MM.1S (cell line): ENCODE measurements at regions not wholly inside any gene's neighbourhood (a gene's known extent, or its start where the extent isn't known, plus 50 kb on each side); places are given as distances from the start of the nearest gene placed in this dataset.

Experiments used
- DNase-seq: peaks from one replicate; pipeline ENCODE4 v3.0.0-alpha.2; 2015
- H2AFZ ChIP-seq: fragments of 300-600 bp; sonication (generic); 2 replicates; pipeline ENCODE4 v1.6.0; 2016; ENCODE audit warnings: antibody characterized with exemption, low read length
- H3F3A ChIP-seq: fragments of 300-600 bp; sonication (generic); 2 replicates; pipeline ENCODE4 v1.6.1; 2016; ENCODE audit warnings: mild to moderate bottlenecking, antibody characterized with exemption, low read length, moderate library complexity, mixed read lengths; ENCODE audit not compliant: insufficient read depth
- H3K27ac ChIP-seq: fragments of 300-600 bp; sonication (generic); 2 replicates; pipeline ENCODE4 v1.5.1; 2016; ENCODE audit warnings: mild to moderate bottlenecking, low read length
- H3K27me3 ChIP-seq: fragments of 300-600 bp; sonication (generic); replicated peaks from 2 replicates; pipeline ENCODE4 v1.6.0; 2016; ENCODE audit warnings: low read length; ENCODE audit not compliant: insufficient read depth
- H3K36me3 ChIP-seq: fragments of 300-600 bp; sonication (generic); replicated peaks from 2 replicates; pipeline ENCODE4 v1.6.1; 2016; ENCODE audit warnings: mild to moderate bottlenecking, low read length, mixed read lengths; ENCODE audit not compliant: insufficient read depth
- H3K4me1 ChIP-seq: fragments of 300-600 bp; sonication (generic); 2 replicates; pipeline ENCODE4 v1.6.1; 2016; ENCODE audit warnings: low read length, mixed read lengths
- H3K4me2 ChIP-seq: fragments of 300-600 bp; sonication (generic); 2 replicates; pipeline ENCODE4 v1.6.0; 2016; ENCODE audit warnings: low read depth, low read length
- H3K4me3 ChIP-seq: fragments of 300-600 bp; sonication (generic); 2 replicates; pipeline ENCODE4 v1.5.1; 2016; ENCODE audit warnings: low read length, mixed read lengths
- H3K79me2 ChIP-seq: fragments of 300-600 bp; sonication (generic); 2 replicates; pipeline ENCODE4 v1.6.1; 2016; ENCODE audit warnings: mixed run types, low read length, mixed read lengths
- H3K9ac ChIP-seq: fragments of 300-600 bp; sonication (generic); 2 replicates; pipeline ENCODE4 v1.6.1; 2016; ENCODE audit warnings: low read length, mixed read lengths
- H3K9me2 ChIP-seq: fragments of 300-600 bp; sonication (generic); replicated peaks from 2 replicates; pipeline ENCODE4 v1.6.1; 2016; ENCODE audit warnings: mild to moderate bottlenecking, low read length, mixed read lengths; ENCODE audit not compliant: insufficient read depth
- H3K9me3 ChIP-seq: fragments of 300-600 bp; sonication (generic); replicated peaks from 2 replicates; pipeline ENCODE4 v1.6.1; 2016; ENCODE audit warnings: mild to moderate bottlenecking, low read length, mixed read lengths; ENCODE audit not compliant: insufficient read depth
- H4K20me1 ChIP-seq: fragments of 300-600 bp; sonication (generic); 2 replicates; pipeline ENCODE4 v1.6.1; 2016; ENCODE audit warnings: mild to moderate bottlenecking, low read length, moderate library complexity, mixed read lengths; ENCODE audit not compliant: insufficient read depth
- EZH2 ChIP-seq: fragments of 300-600 bp; sonication (generic); optimal IDR thresholded peaks from 2 replicates; pipeline ENCODE3; 2017; ENCODE audit warnings: low read depth, mild to moderate bottlenecking, antibody characterized with exemption, low read length, mixed read lengths
- EZH2phosphoT487 ChIP-seq: fragments of 300-600 bp; sonication (generic); IDR thresholded peaks from 2 replicates; pipeline ENCODE4 v1.6.1; 2018; ENCODE audit warnings: antibody characterized with exemption, low read length
- TF ChIP-seq, protein P1 (sequence below): fragments of 300-600 bp; sonication (generic); IDR thresholded peaks from 2 replicates; pipeline ENCODE4 v1.5.1; 2016; ENCODE audit warnings: antibody characterized with exemption, low read length, mixed read lengths

DNA sequence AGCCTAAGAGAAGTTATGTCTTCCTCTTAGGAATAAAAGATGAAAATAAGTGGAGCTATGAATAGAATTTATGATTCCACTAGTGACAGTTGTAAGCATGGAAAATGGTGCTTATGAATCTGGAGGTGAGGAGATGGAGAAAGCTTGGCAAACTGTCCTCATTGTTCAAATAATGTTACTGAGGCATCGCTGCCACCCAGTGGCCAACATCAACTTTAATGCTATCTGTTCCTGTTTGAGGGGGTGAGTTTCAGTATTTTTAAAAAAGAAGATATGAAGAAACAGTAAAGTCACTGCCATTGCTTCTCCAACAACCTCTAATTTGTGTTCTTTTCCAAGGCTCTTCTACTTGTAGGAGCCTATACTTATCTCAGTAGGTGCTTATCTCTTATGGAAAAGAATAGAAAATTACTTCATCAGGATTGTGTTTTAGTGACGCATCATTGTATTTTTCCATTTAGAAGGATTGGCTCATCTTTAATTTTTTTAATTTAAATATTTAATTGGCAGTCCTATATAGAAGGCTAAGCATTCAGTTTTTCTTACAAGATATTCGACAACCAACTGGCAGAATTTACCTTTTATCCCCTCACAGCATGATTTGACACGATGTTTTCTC is 260.4 kb upstream of the P2RY1 start:
- TF ChIP-seq, protein P1, sequence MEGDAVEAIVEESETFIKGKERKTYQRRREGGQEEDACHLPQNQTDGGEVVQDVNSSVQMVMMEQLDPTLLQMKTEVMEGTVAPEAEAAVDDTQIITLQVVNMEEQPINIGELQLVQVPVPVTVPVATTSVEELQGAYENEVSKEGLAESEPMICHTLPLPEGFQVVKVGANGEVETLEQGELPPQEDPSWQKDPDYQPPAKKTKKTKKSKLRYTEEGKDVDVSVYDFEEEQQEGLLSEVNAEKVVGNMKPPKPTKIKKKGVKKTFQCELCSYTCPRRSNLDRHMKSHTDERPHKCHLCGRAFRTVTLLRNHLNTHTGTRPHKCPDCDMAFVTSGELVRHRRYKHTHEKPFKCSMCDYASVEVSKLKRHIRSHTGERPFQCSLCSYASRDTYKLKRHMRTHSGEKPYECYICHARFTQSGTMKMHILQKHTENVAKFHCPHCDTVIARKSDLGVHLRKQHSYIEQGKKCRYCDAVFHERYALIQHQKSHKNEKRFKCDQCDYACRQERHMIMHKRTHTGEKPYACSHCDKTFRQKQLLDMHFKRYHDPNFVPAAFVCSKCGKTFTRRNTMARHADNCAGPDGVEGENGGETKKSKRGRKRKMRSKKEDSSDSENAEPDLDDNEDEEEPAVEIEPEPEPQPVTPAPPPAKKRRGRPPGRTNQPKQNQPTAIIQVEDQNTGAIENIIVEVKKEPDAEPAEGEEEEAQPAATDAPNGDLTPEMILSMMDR, result peak; percentile 60
- TF ChIP-seq EZH2phosphoT487, result no peak
- H2AFZ ChIP-seq, result no peak overlapping the region
- no peaks in the 10 kb centered on the region for H4K20me1 ChIP-seq
- no peak overlapping the region for H3K27ac ChIP-seq
- no peaks in the 10 kb centered on the region for H3F3A ChIP-seq
- H3K9me2 ChIP-seq, result no peaks in the 10 kb centered on the region
- H3K9ac ChIP-seq, result no peak overlapping the region
- H3K4me1 ChIP-seq, result no peaks in the 10 kb centered on the region
- H3K4me3 ChIP-seq, result no peak overlapping the region
- no peaks in the 10 kb centered on the region for H3K27me3 ChIP-seq
- H3K9me3 ChIP-seq, result no peaks in the 10 kb centered on the region
- H3K36me3 ChIP-seq, result no peaks in the 10 kb centered on the region
- no peak overlapping the region for H3K4me2 ChIP-seq
- no peaks in the 10 kb centered on the region for H3K79me2 ChIP-seq
- peak; percentile 42 for DNase-seq

DNA sequence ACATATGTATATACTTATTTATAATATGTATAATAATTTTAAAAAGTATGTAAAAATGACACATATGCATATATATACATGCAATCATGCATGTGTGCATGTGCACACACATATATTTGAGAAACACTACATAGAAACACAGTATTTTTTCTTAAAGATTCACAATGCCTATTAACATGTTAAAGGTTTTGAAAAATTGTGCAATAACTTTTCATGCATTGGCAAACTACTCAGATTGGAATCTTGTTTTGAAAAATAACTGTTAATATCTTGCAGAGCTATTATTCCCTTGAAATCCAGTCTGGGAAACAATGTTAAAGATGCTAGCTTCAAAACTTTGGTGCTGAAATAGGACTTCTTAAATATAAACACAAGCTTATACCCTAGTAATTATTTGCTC is 256.2 kb upstream of the P2RY1 start:
- Histone ChIP-seq H4K20me1 (no peaks in the 10 kb centered on the region), H3K9me3 (no peaks in the 10 kb centered on the region), H3K27ac (no peak overlapping the region), H3K9me2 (no peaks in the 10 kb centered on the region), H3K36me3 (no peaks in the 10 kb centered on the region), H2AFZ (no peak overlapping the region), H3K4me3 (no peak overlapping the region), H3K9ac (no peak overlapping the region), H3K79me2 (no peaks in the 10 kb centered on the region), H3K27me3 (no peaks in the 10 kb centered on the region), H3F3A (no peaks in the 10 kb centered on the region), H3K4me2 (no peak overlapping the region), H3K4me1 (no peaks in the 10 kb centered on the region)
- TF ChIP-seq, protein P1, result no peak
- TF ChIP-seq EZH2phosphoT487, result no peak
- TF ChIP-seq EZH2, result no peak
- no peak for DNase-seq

DNA sequence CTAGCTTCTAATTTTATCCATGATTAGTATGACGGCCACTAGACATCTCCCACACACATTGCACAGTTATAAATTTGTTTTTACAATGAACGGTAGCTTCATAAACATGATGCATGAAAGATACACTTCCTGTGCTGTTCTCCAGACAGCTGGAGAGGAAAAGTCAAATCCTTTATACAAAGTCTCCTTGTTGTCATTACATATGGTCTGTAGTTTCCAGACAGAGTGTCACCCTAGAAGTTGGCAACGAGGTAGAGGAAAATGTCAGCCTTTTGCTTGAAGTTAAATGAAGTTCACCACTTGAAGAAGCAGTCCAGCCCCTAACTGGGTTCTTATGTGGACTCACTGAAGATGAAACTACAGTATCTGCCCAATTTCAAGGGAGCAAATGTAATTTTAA is 253.0 kb upstream of the P2RY1 start:
- no peaks in the 10 kb centered on the region for H3K79me2 ChIP-seq
- H3K27me3 ChIP-seq, result no peaks in the 10 kb centered on the region
- H3K4me2 ChIP-seq, result no peak overlapping the region
- H3K9ac ChIP-seq, result no peak overlapping the region
- TF ChIP-seq, protein P1, result no peak
- TF ChIP-seq EZH2, result no peak
- no peak for TF ChIP-seq EZH2phosphoT487
- H3K4me3 ChIP-seq, result no peak overlapping the region
- no peaks in the 10 kb centered on the region for H4K20me1 ChIP-seq
- no peaks in the 10 kb centered on the region for H3K4me1 ChIP-seq
- H3K9me2 ChIP-seq, result no peaks in the 10 kb centered on the region
- no peaks in the 10 kb centered on the region for H3K9me3 ChIP-seq
- no peak overlapping the region for H2AFZ ChIP-seq
- no peak for DNase-seq
- H3K36me3 ChIP-seq, result no peaks in the 10 kb centered on the region
- H3F3A ChIP-seq, result no peaks in the 10 kb centered on the region
- H3K27ac ChIP-seq, result no peak overlapping the region
